NCI-H82 treated with DMSO at 0.1 percent for 48 hours (cell line): ENCODE measurements at regions not wholly inside any gene's neighbourhood (a gene's known extent, or its start where the extent isn't known, plus 50 kb on each side); places are given as distances from the start of the nearest gene placed in this dataset.
"Not testable (repeated sequence)": the region's sequence is repeated elsewhere in the genome, so short reads cannot be mapped to it uniquely, and the experiment has no call there.

ENCODE experiments used
- DNase-seq: peaks from one replicate; lab custom pipeline; 2025; ENCODE audit not compliant: unreplicated experiment; lab: John Stamatoyannopoulos, UW

GRCh38 chr11:57047610-57048009, 58.9 kb downstream of the OR5AK2 start:
- no peak for DNase-seq

GRCh38 chr11:57049749-57050148, 61.0 kb downstream of the OR5AK2 start:
- peak; percentile 35 for DNase-seq

DNA sequence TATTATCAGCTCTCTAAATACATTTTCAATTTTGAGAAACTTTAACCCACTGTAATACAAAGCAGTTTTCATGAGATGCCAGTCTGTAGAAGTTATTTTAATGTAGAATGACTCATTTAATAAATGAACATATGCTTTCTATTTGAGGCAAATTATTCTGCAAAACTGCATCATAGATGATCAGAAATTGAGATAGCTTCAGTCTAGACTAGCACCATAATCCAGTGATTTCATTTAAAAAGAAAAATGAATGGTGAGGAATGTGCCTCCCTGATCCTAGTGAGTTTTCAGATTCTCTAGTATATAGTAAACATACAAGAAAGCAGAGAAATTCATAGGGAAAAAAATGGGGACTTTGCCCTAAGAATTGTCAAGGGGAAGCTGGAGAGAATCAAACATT, 66.1 kb downstream of the OR5AK2 start:
- DNase-seq = no peak

DNA sequence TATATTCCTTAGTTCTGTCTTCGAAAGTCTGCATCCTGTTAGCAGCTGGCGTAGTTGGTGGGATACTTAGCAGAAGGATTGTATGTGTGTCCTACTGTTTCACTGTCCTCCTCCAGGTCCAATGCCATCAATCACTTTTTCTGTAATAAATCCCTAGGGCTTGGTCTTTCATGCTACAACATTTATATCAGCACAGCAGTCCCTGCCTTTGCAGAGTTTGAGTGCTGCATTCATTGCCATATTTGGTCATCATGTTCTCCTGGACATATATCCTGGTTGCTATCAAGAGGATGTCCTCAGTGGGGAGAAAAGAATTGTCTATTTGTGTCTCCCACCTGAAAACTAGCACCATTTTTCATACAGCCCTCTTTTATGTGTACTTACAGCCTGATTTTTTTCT, 67.0 kb downstream of the OR5AK2 start:
- DNase-seq = no peak

- no peak for DNase-seq
These were observed 68.0 kb downstream of the OR5AK2 start for GRCh38 chr11:57056735-57057134.

- no peak for DNase-seq
These were observed 68.8 kb downstream of the OR5AK2 start for GRCh38 chr11:57057561-57057960.

GRCh38 chr11:57062957-57063356, 74.2 kb downstream of the OR5AK2 start:
- not testable (repeated sequence) for DNase-seq

DNA sequence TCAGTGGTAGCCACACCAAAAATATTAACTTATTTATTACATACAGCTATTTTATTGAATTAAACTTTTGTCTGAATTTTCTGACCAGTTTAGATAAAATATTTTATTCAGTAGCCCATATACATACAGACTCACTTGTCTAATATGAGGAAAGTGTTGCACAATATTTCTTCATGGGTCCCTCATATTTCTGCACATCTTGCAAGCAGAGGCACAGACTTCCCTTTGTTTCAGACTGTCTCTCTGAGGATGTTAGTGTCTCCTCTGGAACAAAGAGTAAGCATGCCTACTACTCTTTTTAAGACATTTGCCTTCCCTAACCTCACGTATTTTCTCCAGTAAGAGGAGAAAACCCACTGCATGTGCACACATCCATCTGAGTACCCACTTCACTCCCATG, 81.2 kb downstream of the OR5AK2 start:
- no peak for DNase-seq

GRCh38 chr11:57071829-57072228, 83.1 kb downstream of the OR5AK2 start:
- DNase-seq = no peak

DNA sequence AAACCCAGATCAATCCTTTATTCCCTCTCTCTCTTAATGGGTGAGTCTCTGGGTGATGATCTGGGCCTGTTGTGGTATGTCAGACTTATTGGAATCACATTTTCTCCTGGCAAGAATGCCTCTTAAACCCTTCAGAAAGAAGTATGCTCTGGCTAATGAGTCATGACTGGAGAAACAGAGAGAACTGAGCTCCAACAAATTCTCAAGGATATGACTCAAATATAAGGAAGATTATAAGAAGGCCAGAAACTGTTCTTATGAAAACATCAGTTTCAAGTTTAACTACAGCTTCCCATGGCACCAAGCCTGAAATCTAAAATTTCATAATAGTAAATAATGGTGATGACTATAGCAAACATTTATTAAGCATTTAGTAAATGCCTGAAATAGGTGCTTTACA, 83.9 kb downstream of the OR5AK2 start:
- no peak for DNase-seq

GRCh38 chr11:57073128-57073527, 84.4 kb downstream of the OR5AK2 start:
- no peak for DNase-seq

- no peak for DNase-seq
These were observed 92.6 kb downstream of the OR5AK2 start for GRCh38 chr11:57081356-57081755.

DNA sequence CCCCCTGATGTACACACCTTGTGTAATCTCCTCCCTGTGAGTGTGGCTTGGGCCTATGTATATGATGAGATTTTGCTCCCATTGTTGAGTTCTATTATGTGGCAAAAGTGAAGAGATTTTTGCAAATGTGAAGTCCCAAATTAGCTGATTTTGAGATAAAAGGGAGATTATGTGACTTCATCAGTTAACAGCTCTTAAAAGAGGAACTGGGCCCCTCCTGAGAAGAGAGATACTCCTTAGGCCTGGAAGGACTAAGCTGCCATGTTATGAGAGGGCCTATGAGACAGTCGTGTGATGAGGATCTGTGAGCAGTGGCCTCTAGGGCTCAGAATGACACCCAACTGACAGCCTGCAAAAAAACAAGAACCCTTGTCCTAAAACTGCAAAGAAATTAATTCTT, 93.4 kb downstream of the OR5AK2 start:
- no peak for DNase-seq

GRCh38 chr11:57083641-57084385, 95.1 kb downstream of the OR5AK2 start:
- DNase-seq = no peak

DNA sequence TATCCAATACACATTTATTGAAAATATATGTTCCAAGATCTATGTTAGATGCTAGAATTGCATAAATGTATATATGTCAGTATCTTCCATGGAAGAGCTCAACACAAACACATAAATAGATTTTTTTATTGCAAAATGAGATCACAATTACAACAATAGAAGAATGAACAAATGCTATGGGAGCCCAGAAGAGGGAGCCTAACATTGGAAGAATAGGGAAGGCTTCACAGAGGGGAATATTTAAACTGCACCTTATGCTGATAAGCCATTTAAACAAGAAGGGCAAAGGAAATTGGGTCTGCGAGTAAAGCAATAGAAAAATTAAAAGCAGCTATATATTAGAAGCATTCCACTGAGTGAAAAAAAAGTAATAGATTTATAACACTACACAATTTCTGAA, 96.1 kb upstream of the LRRC55 start:
- no peak for DNase-seq

DNA sequence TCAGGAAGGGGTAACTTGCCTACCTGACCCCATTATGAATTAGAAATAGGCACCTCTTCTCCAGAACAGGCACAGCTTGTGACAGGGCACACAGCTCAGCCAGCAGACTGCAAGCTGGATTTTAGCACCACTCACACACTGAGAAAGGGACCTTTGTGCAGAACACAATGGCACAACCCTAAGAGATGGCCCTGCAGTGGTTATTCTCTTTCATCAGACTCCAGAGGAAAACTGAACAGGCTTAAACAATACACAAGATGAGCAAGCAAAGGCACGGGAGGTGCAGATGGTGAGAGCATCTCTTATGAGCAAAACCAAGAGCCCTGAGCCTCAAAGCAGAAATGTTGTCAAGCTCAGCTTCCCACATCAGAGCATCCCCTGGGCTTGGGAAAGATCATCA, 93.8 kb upstream of the LRRC55 start:
- no peak for DNase-seq

- no peak for DNase-seq
These were observed 89.6 kb upstream of the LRRC55 start for GRCh38 chr11:57092028-57092698.

DNA sequence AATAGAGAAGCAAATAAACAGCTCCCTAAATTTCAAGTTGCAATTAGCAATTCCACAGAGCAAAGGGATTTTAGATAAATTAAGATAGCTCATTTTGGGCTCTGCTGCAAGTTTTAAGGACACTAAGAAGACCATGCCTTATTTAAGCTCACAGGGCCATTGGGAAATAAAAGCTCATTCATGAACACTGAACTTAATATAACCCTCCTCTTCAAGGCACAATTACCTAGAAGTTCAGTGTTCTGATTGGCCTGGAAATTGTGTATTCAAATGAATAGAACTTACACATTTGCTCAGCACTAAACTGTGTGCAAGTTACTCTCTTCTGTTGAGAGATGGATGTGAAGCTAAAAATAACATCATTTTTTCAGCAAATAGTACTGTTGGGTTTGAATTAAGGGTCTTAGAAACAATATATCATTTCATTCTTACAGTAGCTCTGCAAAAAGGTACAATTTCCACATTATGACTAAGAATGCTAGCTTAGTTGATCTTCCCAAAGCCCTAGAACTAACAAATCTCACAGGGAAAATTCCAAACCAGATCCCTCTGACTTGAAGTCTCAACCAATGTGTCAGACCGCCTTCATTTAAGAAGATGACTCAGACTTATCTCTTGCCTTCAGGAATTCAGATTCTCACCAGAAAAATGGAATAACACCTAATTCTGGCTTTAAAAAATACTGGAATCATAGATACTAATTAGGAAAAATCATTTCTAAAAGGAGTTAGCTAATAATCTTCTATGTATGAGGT, 87.4 kb upstream of the LRRC55 start:
- no peak for DNase-seq

DNA sequence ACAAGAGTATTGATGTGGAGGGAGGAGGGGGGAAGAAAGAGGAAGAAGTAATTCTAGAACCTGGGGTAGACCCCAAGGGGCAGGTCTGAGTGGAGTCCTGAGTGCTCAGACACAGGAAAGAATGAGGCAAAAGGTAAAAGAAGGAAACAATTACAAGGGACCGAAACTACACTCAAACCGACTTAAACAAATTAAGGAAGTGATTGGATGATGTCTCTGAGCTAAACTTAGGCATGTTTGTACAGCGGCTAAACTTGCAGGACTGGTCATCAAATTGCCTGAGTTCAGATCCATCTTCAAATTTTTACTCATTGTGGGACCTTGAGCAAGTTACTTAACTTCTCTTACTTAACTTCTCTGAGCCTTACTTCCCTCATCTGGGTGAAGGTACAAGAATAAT, 86.3 kb upstream of the LRRC55 start:
- no peak for DNase-seq

DNA sequence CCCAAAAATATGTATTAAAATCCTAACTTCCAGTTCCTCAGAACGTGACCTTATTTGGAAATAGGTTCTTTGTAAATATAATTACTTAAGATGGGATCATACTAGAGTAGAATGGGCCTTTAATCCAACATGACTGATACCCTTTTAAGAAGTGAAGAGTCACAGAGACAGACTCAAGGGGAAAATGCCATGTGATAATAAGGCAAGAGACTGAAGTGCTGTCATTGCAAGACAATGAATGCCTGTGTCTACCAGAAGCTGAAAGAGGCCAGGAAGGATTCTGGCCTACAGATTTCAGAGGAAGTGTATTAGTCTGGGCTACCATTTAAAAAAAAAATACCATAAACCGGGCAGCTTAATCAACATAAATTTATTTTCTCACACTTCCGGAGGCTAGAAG, 85.9 kb upstream of the LRRC55 start:
- no peak for DNase-seq

DNA sequence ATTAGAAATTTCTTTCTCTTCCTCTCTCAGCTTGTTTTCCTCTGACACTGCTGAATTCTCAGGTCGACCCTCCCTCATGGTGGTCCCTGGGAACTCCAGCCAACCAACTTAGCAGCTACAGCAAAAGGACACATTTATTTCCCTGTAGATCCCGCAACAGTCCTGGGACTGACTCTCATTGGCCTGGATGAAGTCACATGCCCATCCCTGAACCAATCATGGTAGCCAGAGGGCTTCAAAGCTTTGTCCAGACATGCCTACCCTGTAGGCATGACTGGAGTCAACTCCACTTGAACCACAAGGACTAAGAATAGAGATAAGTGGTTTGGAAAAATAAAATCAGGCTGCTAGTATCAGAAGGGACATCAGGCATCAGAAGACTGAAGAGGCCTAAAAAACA, 84.6 kb upstream of the LRRC55 start:
- DNase-seq = no peak

DNA sequence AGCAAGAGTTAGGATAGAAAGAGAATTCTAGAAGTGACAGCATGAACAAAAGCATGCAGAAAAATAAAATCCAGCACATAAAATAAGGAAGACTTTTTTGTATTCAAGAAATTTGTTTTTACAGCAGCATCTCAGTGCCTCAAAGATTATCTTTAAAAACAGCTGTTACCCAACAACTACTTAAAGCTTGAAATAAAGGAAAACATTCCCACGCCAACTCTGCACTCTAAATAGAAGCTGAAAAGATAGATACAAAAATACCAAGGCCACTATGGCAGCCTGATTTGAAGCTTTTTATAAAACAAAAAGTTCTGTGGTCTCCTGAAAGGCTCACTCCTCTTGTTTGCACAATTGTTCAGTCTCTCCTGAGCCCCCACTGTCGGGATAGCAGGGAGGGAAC, 83.6 kb upstream of the LRRC55 start:
- no peak for DNase-seq
